K562 (cell line): ENCODE measurements at regions not wholly inside any gene's neighbourhood (a gene's known extent, or its start where the extent isn't known, plus 50 kb on each side); places are given as distances from the start of the nearest gene placed in this dataset.

ENCODE experiments used
- HDAC1 ChIP-seq, 2 experiments: fragments of 450-650 bp; IDR thresholded peaks; 2 replicates each; pipeline ENCODE4 v1.6.1; 2016 to 2017; ENCODE audit warnings: inconsistent platforms in 1 of 2, mild to moderate bottlenecking in 1 of 2, moderate library complexity in 1 of 2
- NFRKB ChIP-seq: fragments of 450-650 bp; IDR thresholded peaks from 2 replicates; pipeline ENCODE4 v1.6.1; 2016; ENCODE audit warnings: low read depth
- NKRF ChIP-seq: fragments of 450-650 bp; IDR thresholded peaks from 2 replicates; pipeline ENCODE4 v1.6.1; 2016; ENCODE audit warnings: borderline replicate concordance
- NUFIP1 ChIP-seq: fragments of 450-650 bp; IDR thresholded peaks from 2 replicates; pipeline ENCODE4 v1.6.1; 2018; ENCODE audit not compliant: partially characterized antibody
- SIX5 ChIP-seq, 2 experiments: IDR thresholded peaks; 2 replicates each; pipeline ENCODE4 v1.6.1; 2011; ENCODE audit warnings: low read length in 2 of 2, borderline replicate concordance in 1 of 2, low read depth in 1 of 2, mild to moderate bottlenecking in 1 of 2, moderate library complexity in 1 of 2; ENCODE audit not compliant: insufficient read depth in 1 of 2
- TAF7 ChIP-seq: fragments of 450-650 bp; IDR thresholded peaks from 2 replicates; pipeline ENCODE4 v1.6.1; 2016; ENCODE audit warnings: missing genetic modification characterization, missing compliant biosample characterization
- ZMIZ1 ChIP-seq, 2 experiments: fragments of 150-350 bp in 1 of 2; IDR thresholded peaks; 2 replicates each; pipeline ENCODE4 v1.6.1; 2012 to 2016; ENCODE audit warnings: low read depth in 2 of 2, low read length in 2 of 2, mild to moderate bottlenecking in 1 of 2, moderate library complexity in 1 of 2
- ZNF280B ChIP-seq: fragments of 250-450 bp; sonication (Bioruptor Pico); IDR thresholded peaks from 2 replicates; pipeline ENCODE4 v1.5.1; 2021; ENCODE audit warnings: mild to moderate bottlenecking
- ZNF41 ChIP-seq: fragments of 250-450 bp; sonication (Bioruptor Pico); conservative IDR thresholded peaks from 2 replicates; pipeline ENCODE4 v1.4.0; 2020; ENCODE audit warnings: mild to moderate bottlenecking
- TF ChIP-seq, protein P1 (sequence below): fragments of 450-650 bp; IDR thresholded peaks from 2 replicates; pipeline ENCODE4 v1.6.1; 2018; ENCODE audit not compliant: partially characterized antibody

DNA sequence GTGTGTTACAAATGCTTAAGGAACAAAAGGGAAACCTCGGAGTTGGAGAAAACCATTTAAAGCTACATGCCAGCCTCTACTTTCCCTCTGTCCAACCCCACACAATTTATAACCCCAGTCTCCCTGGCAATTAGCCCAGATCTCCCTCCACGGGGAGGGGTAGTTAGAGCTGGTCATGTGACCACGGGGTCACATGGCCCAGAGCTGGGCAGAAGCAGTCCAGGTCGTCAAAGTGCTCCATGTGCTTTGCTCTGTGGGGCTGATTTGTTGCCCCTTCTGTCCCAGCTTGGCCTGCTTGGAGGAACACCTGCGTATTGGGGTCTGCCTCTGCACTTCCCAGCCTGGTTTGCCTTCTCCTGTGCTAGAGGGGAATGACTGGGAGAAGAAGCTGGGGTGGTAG, 219.1 kb downstream of the RBM19 start (continued):
- TF ChIP-seq, protein P1, sequence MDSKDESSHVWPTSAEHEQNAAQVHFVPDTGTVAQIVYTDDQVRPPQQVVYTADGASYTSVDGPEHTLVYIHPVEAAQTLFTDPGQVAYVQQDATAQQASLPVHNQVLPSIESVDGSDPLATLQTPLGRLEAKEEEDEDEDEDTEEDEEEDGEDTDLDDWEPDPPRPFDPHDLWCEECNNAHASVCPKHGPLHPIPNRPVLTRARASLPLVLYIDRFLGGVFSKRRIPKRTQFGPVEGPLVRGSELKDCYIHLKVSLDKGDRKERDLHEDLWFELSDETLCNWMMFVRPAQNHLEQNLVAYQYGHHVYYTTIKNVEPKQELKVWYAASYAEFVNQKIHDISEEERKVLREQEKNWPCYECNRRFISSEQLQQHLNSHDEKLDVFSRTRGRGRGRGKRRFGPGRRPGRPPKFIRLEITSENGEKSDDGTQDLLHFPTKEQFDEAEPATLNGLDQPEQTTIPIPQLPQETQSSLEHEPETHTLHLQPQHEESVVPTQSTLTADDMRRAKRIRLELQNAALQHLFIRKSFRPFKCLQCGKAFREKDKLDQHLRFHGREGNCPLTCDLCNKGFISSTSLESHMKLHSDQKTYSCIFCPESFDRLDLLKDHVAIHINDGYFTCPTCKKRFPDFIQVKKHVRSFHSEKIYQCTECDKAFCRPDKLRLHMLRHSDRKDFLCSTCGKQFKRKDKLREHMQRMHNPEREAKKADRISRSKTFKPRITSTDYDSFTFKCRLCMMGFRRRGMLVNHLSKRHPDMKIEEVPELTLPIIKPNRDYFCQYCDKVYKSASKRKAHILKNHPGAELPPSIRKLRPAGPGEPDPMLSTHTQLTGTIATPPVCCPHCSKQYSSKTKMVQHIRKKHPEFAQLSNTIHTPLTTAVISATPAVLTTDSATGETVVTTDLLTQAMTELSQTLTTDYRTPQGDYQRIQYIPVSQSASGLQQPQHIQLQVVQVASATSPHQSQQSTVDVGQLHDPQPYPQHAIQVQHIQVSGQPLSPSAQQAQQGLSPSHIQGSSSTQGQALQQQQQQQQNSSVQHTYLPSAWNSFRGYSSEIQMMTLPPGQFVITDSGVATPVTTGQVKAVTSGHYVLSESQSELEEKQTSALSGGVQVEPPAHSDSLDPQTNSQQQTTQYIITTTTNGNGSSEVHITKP, result no peak
- TF ChIP-seq HDAC1 (IDR thresholded peaks at IDR 0.05) (peak in 1 of 2 experiments; percentile 65; a peak in 1 of 4 replicates), ZNF41 (peak; percentile 50; the same call in 1 of the 2 replicates), ZNF280B (CRISPR knock-in tag) (no peak), TAF7 (tag) (no peak), SIX5 (IDR thresholded peaks at IDR 0.05; ENCODE audit: borderline replicate concordance in 1 of 2, insufficient read depth in 1 of 2, low read depth in 1 of 2, low read length in 2 of 2) (no peak), NKRF (peak; percentile 49; the same call in 1 of the 2 replicates), ZMIZ1 (IDR thresholded peaks at IDR 0.05; ENCODE audit: low read depth in 2 of 2, low read length in 2 of 2) (no peak), NUFIP1 (peak; percentile 71), NFRKB (peak; percentile 60; the same call in 1 of the 2 replicates)
